A172 (cell line): ENCODE measurements at regions not wholly inside any gene's neighbourhood (a gene's known extent, or its start where the extent isn't known, plus 50 kb on each side); places are given as distances from the start of the nearest gene placed in this dataset.

Experiments
- DNase-seq: peaks from one replicate; pipeline ENCODE4 v3.0.0-alpha.2; 2015; ENCODE audit warnings: low spot score

GRCh38 chr5:143870362-143870761, 58.4 kb downstream of the HMHB1 start:
- DNase-seq, result no peak

GRCh38 chr5:143870871-143871632, 59.1 kb downstream of the HMHB1 start:
- DNase-seq, result peak; percentile 75

GRCh38 chr5:143871672-143872071, 59.7 kb downstream of the HMHB1 start:
- no peak for DNase-seq

- DNase-seq, result peak; percentile 52
These were observed 62.4 kb downstream of the HMHB1 start for GRCh38 chr5:143874312-143874711.

- DNase-seq, result no peak
These were observed 65.2 kb downstream of the HMHB1 start for GRCh38 chr5:143877196-143877595.

GRCh38 chr5:143878430-143878829, 66.5 kb downstream of the HMHB1 start:
- no peak for DNase-seq

GRCh38 chr5:143879646-143880045, 67.7 kb downstream of the HMHB1 start:
- DNase-seq, result no peak

GRCh38 chr5:143880178-143880577, 68.2 kb downstream of the HMHB1 start:
- no peak for DNase-seq

- DNase-seq, result no peak
These were observed 70.6 kb downstream of the HMHB1 start for GRCh38 chr5:143882520-143882919.

- DNase-seq, result no peak
These were observed 74.1 kb downstream of the HMHB1 start for GRCh38 chr5:143886096-143886495.

- DNase-seq, result peak; percentile 50
These were observed 75.0 kb downstream of the HMHB1 start for GRCh38 chr5:143886651-143887638.

- DNase-seq, result peak; percentile 79
These were observed 76.1 kb downstream of the HMHB1 start for GRCh38 chr5:143887903-143888665.

GRCh38 chr5:143888912-143889311, 77.0 kb downstream of the HMHB1 start:
- no peak for DNase-seq

GRCh38 chr5:143889986-143890385, 78.0 kb downstream of the HMHB1 start:
- no peak for DNase-seq

- DNase-seq, result no peak
These were observed 78.5 kb downstream of the HMHB1 start for GRCh38 chr5:143890487-143890886.

GRCh38 chr5:143892271-143892670, 80.3 kb downstream of the HMHB1 start:
- DNase-seq, result no peak

GRCh38 chr5:143892908-143893307, 80.9 kb downstream of the HMHB1 start:
- DNase-seq, result no peak

- DNase-seq, result no peak
These were observed 81.7 kb downstream of the HMHB1 start for GRCh38 chr5:143893638-143894037.

GRCh38 chr5:143896516-143896915, 84.6 kb downstream of the HMHB1 start:
- DNase-seq, result no peak

GRCh38 chr5:143896966-143897365, 85.0 kb downstream of the HMHB1 start:
- no peak for DNase-seq

GRCh38 chr5:143898381-143898780, 86.4 kb downstream of the HMHB1 start:
- no peak for DNase-seq
